ENCODE measurements at regions not wholly inside any gene's neighbourhood (a gene's known extent, or its start where the extent isn't known, plus 50 kb on each side); places are given as distances from the start of the nearest gene placed in this dataset.

- DNase-seq: no peak
- no peak overlapping the region for H3K4me3 ChIP-seq
- no peaks in the 10 kb centered on the region for H3K36me3 ChIP-seq
- H3K27me3 ChIP-seq: no peaks in the 10 kb centered on the region
- no peak overlapping the region for H3K27ac ChIP-seq
- H3K9me3 ChIP-seq: no peaks in the 10 kb centered on the region
- intact Hi-C loops (cut with DNase I): no loop called here
- TF ChIP-seq POLR2A (IDR thresholded peaks at IDR 0.05) (no peak), CTCF (IDR thresholded peaks at IDR 0.05) (no peak)
- no peaks in the 10 kb centered on the region for H3K4me1 ChIP-seq
- 86 to 87% methylated on average over 1 of the region's 1 CpG for WGBS, 2 donors
Measured at GRCh38 chr7:69038915-69039314, 559.4 kb upstream of the AUTS2 start.

- Histone ChIP-seq H3K27ac (no peak overlapping the region), H3K9me3 (peaks cover 0 to 6% (median 0%) of the 10 kb centered on the region in 3 donors), H3K4me3 (no peak overlapping the region), H3K4me1 (no peaks in the 10 kb centered on the region), H3K36me3 (no peaks in the 10 kb centered on the region), H3K27me3 (no peaks in the 10 kb centered on the region)
- TF ChIP-seq CTCF (IDR thresholded peaks at IDR 0.05) (no peak), POLR2A (IDR thresholded peaks at IDR 0.05) (no peak)
- intact Hi-C loops (cut with DNase I): no loop called here
- 76 to 86% methylated on average over 2 of the region's 2 CpGs for WGBS, 2 donors
- no peak for DNase-seq
Measured at GRCh38 chr7:69042138-69042537, 556.1 kb upstream of the AUTS2 start.

- H3K4me3 ChIP-seq: no peak overlapping the region
- intact Hi-C loops (cut with DNase I): no loop called here
- WGBS, 2 donors: 22 to 27% methylated on average over 6 of the region's 6 CpGs
- no peaks in the 10 kb centered on the region for H3K4me1 ChIP-seq
- H3K27ac ChIP-seq: no peak overlapping the region
- no peaks in the 10 kb centered on the region for H3K27me3 ChIP-seq
- no peaks in the 10 kb centered on the region for H3K36me3 ChIP-seq
- peaks cover 0 to 6% (median 0%) of the 10 kb centered on the region in 3 donors for H3K9me3 ChIP-seq
- DNase-seq: no peak
- no peak for TF ChIP-seq CTCF (IDR thresholded peaks at IDR 0.05)
Measured at GRCh38 chr7:69047151-69047754, 551.0 kb upstream of the AUTS2 start.

GRCh38 chr7:69049326-69049725 lies 548.9 kb upstream of the AUTS2 start:
- Histone ChIP-seq H3K4me1 (no peaks in the 10 kb centered on the region), H3K9me3 (peaks cover 0 to 6% (median 0%) of the 10 kb centered on the region in 3 donors), H3K4me3 (no peak overlapping the region), H3K27ac (no peak overlapping the region), H3K27me3 (no peaks in the 10 kb centered on the region), H3K36me3 (no peaks in the 10 kb centered on the region)
- whole genome bisulfite sequencing, 2 donors: 52 to 63% methylated on average over 5 of the region's 5 CpGs
- TF ChIP-seq CTCF (IDR thresholded peaks at IDR 0.05) (no peak), POLR2A (IDR thresholded peaks at IDR 0.05) (no peak)
- no peak for DNase-seq
- intact Hi-C loops (cut with DNase I): no loop called here

DNA sequence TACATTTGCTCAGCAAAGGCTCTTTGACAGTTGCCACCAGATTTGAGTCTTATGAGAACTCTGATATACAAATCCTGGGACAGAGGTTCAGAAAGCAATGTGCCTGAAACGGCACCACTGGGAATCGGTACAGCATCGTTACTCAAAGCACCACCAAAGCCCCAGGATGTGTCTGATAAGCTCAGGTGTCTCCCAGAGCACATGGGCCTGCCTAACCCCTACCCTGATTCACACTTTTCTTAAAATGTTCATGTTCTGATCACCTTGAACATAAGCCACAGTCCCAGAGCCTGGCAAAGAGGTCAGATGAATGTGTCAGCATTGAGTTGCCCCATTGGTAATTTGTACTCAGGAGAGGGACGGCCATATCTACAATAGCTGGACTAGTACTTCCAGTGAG lies 545.8 kb upstream of the AUTS2 start:
- no peak overlapping the region for H3K4me3 ChIP-seq
- intact Hi-C loops (cut with DNase I): no loop called here
- no peaks in the 10 kb centered on the region for H3K9me3 ChIP-seq
- 75 to 87% methylated on average over 3 to 4 of the region's 4 CpGs for WGBS, 2 donors
- no peaks in the 10 kb centered on the region for H3K27me3 ChIP-seq
- H3K27ac ChIP-seq: no peak overlapping the region
- no peaks in the 10 kb centered on the region for H3K36me3 ChIP-seq
- TF ChIP-seq POLR2A (IDR thresholded peaks at IDR 0.05): no peak
- TF ChIP-seq CTCF (IDR thresholded peaks at IDR 0.05): no peak
- no peaks in the 10 kb centered on the region for H3K4me1 ChIP-seq
- no peak for DNase-seq
